Globus pallidus (tissue), 1 donor: ENCODE measurements at regions not wholly inside any gene's neighbourhood (a gene's known extent, or its start where the extent isn't known, plus 50 kb on each side); places are given as distances from the start of the nearest gene placed in this dataset.
"Not testable (repeated sequence)": the region's sequence is repeated elsewhere in the genome, so short reads cannot be mapped to it uniquely, and the experiment has no call there.

Source experiments
- DNase-seq: peaks from one replicate; pipeline ENCODE4 v3.0.0-alpha.2; 2015; ENCODE audit warnings: low spot score

GRCh38 chr12:90593596-90594295 is 361.2 kb downstream of the CCER1 start:
- DNase-seq, result no peak

DNA sequence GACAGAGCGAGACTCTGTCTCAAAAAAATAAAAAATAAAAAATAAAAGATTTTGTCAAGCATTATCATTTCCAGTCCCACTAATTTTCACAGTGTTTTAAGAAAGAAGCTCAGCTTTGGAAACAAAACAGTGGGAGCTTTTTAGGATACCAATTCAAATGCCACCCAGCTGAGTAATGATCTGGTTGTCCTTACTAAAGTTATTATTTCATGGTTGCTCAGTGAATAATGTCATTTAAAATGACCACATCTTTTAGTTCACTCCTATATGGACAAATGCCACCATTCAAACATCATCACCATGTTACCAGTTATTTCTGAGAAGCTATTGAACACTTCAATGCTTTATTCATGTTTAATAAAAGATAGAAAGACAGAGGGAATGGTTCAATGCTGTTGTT is 365.0 kb downstream of the CCER1 start:
- DNase-seq, result no peak

DNA sequence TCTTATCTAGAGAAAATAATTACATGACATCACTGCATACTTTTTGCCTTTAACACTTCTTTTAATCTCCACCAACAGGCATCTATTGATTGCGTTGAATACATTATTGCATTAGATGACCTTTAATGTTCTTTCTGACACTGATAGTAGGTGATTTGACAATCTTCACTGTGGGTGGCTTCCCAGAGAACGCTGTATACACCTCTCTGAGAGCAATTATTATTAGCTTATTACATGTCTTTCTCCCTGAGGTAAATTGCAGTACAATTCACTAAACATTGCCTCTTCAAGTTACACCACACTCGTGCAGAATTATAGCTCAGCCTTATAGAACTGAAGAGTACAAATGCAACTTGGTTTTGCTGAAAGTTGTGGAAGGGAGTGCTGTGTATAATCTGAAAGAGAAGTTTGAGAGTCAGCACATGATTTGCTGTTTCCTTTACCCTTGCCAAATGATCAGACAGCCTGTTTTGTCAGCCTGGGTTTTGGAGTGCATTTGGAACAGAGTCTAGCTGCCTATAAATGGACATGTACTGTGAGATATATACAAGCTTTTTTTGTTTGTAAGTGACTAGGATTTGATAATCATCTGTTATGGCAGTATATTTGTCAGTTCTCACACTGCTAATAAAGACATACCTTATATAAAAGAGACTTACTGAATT is 369.2 kb downstream of the CCER1 start:
- DNase-seq, result no peak

GRCh38 chr12:90576707-90577106 is 378.3 kb downstream of the CCER1 start:
- DNase-seq, result no peak

GRCh38 chr12:90575995-90576394 is 379.0 kb downstream of the CCER1 start:
- DNase-seq, result no peak

- DNase-seq, result no peak
These were observed 380.3 kb downstream of the CCER1 start for GRCh38 chr12:90574676-90575075.

DNA sequence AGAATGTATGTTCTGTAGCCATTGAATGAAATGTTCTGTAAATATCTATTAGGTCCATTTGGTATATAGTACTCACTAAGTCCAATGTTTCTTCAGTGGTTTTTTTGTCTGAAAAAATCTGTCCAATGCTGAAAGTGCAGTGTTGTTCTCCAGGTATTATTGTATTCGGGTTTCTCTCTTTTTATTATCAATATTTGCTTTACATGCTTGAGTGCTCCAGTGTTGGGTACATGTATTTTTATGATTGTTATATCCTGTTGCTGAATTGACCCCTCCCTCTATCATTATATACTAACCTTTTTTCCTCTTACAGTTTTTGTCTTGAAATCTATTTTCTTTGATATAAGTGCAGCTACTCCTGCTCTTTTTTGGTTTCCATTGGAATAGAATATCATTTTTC is 382.2 kb downstream of the CCER1 start:
- no peak for DNase-seq

DNA sequence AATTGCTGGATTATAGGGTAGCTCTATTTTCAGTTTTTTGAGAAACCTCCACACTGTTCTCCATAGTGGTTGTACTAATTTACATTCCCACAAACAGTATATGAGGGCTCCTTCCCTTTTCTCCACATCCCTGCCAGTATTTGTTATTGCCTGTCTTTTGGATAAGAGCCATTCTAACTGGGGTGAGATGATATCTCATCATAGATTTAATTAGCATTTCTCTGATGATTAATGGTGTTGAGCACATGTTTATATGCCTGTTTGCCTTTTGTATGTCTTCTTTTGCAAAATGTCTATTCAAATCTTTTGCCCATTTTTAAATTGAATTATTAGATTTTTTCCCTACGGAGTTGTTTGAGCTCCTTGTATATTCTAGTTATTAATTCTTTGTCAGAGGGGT is 385.3 kb downstream of the CCER1 start:
- no peak for DNase-seq

- no peak for DNase-seq
These were observed 392.3 kb downstream of the CCER1 start for GRCh38 chr12:90562671-90563070.

DNA sequence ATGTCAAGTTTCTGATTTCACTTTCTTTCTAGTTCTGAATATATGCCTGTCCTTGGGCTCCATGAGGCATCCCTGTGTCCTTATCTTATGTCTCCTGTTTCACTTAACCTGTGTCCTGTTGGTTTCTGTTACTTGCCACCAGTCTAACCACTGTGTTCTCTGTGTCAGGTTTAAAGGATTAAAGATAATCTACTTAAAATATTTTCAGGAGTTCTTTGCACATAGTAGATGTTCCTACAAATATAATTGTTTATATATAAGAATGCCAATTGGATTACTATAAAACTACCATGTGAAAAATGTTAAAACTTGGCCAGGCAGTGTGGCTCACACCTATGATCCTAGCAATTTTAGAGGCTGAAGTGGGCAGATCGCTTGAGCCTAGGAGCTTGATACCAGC is 406.4 kb downstream of the CCER1 start:
- no peak for DNase-seq

GRCh38 chr12:90546511-90546910 is 408.5 kb downstream of the CCER1 start:
- no peak for DNase-seq

DNA sequence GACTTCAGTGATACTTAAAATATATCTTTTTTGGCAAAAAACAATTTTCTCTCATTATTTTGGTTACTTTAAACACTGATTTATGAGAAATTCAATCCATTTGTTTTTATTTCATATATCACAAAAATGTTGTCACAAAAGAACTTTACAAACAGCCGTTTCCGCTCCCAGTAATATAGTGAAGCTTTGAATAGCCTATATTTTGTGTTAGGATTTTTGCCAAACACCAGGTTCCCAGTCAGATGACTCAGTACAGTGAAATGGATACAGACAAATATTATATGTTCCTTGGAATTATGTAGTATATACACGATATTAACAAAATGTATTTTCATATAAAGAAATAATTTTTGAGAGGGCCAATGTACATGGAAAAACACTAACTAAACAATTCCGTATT is 411.1 kb downstream of the CCER1 start:
- no peak for DNase-seq

DNA sequence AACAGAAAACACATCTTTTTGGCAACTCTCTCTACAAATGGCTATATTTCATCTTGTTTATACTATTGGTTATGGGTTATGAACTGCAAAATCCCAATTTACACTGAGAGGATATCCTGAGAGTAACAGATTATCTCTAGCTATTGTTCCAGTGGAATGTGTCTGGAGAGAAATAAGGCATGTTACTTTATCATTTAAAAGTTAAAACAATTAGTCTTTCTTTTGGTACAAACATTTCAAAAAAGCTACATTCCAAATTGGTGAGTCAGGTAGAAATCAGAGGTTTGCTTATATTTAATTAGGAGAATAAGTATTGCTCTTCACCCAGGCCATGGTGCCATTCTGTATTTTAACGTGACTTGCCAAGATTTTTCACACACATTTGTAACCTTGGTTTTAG is 411.6 kb downstream of the CCER1 start:
- no peak for DNase-seq

- DNase-seq, result not testable (repeated sequence)
These were observed 412.1 kb downstream of the CCER1 start for GRCh38 chr12:90542852-90543251.

GRCh38 chr12:90533828-90534227 is 421.1 kb downstream of the CCER1 start:
- DNase-seq, result not testable (repeated sequence)

- no peak for DNase-seq
These were observed 434.8 kb downstream of the CCER1 start for GRCh38 chr12:90520002-90520734.

GRCh38 chr12:90519285-90519684 is 435.7 kb downstream of the CCER1 start:
- no peak for DNase-seq

GRCh38 chr12:90515199-90516175 is 439.5 kb downstream of the CCER1 start:
- no peak for DNase-seq

GRCh38 chr12:90514325-90514724 is 440.7 kb downstream of the CCER1 start:
- no peak for DNase-seq

- no peak for DNase-seq
These were observed 442.5 kb downstream of the CCER1 start for GRCh38 chr12:90512518-90512917.

DNA sequence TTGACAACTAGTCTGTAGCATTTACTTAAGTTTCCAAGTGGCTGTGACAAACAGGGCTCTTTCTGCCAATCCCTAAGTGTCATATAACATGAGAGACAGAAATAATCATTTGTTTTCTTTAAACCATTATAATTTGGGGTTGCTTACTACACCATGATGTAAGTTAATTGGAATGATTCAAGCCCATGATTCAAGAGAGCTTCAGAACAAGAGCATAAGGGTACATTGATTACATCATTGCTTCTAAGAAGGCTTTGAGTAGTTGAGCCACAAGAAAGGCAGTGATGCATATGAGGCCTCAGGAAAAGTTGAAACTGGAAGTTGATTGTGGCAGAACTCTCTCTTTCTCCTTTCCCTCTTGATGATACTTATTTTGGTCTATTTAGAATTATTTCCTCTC is 444.0 kb downstream of the CCER1 start:
- no peak for DNase-seq

DNA sequence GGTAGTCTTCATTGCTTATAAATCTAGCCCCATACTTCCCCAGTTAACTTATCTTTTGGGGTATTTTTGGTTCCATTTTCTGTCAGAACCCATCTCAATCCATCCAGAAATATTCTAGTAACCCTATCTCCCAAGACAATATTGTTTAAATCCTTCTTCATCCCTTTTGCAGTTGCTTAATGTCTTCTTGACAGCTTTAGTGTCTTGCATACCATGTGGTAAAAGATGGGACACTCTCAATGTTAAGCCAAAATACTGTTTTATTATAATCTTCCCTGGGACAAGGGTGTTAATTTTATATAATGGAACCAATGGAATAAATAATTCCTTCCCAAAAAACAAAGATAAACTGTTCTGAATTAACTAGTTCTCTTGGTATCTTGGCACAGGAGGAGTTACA is 450.2 kb downstream of the CCER1 start:
- DNase-seq, result no peak
